HG03135 (cell line): ENCODE measurements at regions not wholly inside any gene's neighbourhood (a gene's known extent, or its start where the extent isn't known, plus 50 kb on each side); places are given as distances from the start of the nearest gene placed in this dataset.

Experiments
- ATAC-seq: cut with Tn5 transposase; IDR thresholded peaks from one replicate; pipeline ENCODE4 v1.9.1; 2021; ENCODE audit warnings: mild to moderate bottlenecking, moderate library complexity; ENCODE audit not compliant: unreplicated experiment

DNA sequence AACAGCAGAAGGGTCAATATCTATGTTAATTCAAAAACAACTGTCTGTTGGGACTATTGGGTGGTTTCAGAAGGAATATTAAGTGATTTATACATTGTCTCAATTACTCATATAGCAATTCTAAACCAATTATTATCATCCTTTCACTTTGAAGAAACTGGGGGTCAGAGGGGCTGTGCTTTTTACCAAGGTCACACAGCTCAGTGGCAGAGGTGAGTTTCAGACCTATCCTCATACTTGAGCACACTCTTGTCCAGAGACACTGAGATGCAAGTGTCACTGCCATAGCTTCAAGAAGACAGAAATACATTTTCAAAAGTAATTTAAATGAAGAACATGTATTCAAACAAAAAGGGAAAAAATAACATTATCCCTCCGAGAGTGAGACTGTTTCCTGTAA, 195.3 kb downstream of the ARL4A start:
- ATAC-seq: no peak

DNA sequence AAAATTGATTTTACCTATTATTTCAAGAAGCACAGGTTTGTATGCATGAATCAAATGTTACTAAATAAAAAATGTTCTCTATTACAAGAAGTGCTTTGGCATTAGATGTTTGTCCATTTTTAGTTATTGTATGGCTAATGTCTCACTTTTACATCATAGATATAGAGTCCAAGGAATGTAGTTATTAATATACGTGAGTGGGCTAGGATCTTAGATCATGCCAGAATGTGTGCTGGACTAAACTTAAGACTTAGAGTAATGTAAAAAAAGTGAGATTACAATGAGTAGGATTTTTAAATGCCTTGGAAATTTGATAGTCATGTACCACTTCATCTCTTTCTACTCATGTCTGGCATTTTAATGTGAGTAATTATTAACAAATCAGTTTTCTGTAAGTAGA, 196.6 kb downstream of the ARL4A start:
- no peak for ATAC-seq

DNA sequence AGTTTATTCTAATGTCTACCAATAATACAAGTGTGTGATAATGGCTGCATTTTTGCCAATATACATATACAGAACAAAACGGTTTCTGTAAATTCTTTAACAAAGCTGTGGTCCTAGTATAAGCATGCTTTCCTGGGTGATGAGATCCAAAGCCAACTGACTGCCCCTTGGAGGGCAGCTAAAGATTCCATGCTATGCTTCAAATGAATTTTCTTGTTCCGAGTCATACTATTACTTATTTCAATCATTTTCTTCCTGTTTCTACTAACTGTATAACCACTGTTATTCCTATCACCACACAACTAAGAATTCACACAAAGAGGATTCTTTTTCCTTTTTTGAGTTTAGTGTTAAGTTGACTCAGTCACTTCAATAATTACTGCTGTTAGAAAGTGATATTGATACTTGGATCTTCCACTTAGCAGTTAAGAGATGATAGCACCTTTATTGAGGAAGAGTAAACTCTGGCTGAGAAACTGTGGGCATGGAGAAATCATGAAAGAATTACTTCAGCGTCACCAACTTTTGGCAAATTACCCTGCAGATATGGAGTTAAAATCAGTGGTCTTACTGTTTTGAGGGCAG, 197.5 kb downstream of the ARL4A start:
- no peak for ATAC-seq

DNA sequence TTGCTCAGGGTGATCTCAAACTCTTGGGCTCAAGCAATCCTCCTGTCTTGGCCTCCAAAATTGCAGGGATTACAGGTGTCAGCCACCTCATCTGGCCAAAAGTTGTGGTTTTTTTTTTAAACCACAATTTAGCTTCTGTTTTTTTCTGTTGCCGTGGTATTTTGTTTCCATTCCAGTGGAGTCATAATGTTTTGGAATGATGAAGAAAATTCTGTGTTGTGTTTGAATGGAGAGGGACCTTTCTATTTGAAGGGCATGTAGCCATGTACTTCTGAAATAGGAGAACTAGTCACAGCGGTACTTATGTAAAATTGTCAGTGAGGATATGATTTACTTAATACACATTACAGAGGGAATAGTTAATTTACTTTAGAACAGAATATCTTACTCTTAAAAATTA, 201.3 kb downstream of the ARL4A start:
- ATAC-seq: no peak

DNA sequence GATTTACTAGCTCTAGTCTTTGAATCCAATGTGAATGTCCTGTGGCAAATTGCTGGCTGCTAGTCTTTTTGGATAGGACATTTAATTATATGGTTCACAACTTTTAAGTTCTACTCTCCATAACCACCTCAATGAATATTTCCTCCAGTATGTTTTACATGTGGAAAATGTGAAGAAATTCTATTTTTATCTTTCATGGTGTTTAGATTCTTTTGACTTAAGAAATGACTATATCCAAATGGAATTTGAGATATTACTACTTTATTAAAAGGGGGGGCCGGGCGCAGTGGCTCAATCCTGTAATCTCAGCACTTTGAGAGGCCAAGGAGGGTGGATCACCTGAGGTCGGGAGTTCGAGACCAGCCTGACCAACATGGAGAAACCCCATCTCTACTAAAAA, 202.0 kb downstream of the ARL4A start:
- no peak for ATAC-seq

DNA sequence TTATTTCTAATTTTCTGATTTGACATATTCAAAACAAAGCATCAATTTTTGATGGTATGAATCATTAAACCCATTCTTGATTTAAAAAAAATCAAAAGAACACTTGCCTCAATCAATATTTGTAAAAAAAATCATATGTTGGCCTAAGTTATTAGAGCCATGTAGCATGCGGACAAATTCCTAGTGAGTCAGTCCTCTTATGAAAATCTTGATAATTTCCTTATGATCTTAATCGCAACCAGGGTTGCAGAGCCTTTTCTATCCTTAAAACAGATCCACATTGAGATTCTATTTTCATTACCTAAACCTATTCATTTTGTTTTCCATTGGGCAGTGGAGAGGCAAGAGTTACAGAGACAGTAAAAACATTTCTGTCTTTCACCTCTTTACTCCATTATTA, 203.2 kb downstream of the ARL4A start:
- ATAC-seq: no peak

DNA sequence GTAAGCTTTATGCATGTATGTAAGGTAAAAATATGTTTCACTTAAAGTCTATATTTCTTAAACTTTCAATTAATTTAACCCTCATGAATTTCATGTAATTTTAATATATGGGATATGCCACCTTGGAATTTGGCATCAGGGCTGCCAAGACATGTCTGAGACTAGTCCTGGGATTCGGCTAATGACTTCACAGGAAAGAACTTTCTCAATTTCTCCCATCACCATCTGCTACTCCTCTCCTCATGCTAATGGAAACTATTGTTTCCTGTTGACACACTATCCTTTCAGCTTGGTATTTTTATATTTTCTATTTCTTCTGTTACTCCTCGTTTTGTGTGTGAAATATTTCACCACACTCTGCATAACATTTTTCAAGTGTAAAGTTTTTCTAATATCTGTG, 205.9 kb downstream of the ARL4A start:
- no peak for ATAC-seq

DNA sequence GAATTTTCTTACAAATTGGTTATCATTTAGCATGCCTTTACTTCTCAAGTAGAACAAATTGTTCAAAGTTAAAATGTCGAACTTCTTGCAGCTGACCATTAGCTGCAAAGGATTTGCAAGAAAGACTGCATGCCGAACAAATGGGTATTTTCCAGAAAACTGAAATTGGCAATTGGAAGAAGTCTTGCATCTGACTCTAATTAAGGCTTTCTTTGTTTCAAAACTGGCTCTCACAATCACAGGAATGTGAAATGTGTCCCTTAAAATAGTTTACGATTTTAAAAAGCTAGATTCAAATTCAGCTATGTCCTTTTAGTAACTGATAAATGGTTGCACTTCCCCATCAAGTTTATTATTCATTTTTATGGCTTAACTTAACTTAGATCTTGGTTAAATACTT, 207.9 kb downstream of the ARL4A start:
- ATAC-seq: no peak

DNA sequence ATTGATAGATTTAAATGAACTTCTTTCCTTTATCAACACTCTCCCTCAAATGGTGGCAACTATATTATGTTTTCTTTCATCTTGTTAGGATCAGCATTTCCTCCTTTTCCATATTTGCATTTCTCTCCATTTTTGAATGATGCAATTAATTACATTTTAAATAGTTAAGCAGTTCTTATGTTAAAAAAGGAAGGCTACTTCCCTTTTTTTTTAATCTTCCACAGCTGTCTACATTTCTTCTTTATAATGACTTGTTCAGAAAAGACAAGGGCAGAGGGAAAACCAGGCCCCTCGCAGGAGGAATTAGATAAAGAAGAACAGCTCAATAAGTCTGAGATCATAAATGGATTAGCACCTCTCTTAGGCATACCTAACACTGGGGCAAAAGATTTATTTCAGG, 208.9 kb downstream of the ARL4A start:
- no peak for ATAC-seq

DNA sequence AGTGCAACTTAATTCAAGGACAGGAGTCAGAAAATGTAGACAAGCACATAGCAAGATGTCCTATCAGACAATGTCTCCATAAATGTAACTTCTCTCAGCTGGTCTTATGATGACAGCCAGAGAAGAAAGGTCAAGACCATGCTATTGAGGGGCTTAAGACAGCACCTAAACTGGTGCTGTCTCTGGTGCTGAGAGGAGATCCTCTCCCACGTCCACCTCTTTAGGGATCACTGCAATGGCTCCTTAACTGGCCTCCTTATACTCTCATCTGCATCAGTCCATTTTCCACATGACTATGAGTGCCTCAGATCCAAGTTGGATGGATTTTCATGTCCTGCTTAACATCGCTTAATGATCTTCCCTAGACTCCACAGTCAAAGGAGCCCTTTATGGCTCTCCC, 210.6 kb downstream of the ARL4A start:
- ATAC-seq: no peak

DNA sequence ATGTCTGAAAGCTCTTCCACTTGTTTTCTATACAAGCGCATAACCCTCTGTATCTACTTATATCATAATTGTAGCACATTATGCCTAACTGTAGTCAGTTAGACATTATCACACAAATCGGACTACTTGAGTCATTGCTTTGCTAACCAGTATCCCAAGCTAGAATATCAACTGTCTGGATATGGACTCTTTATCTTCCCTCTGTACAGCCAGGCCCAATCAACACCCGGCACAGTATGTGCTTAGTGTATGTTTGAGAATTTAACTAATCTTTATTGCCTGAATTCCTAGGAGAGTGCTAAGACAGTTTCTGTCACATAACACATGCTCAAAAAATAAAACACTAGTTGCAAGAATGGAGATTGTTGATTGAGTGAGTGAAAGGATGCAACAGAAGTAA, 211.2 kb downstream of the ARL4A start:
- no peak for ATAC-seq

DNA sequence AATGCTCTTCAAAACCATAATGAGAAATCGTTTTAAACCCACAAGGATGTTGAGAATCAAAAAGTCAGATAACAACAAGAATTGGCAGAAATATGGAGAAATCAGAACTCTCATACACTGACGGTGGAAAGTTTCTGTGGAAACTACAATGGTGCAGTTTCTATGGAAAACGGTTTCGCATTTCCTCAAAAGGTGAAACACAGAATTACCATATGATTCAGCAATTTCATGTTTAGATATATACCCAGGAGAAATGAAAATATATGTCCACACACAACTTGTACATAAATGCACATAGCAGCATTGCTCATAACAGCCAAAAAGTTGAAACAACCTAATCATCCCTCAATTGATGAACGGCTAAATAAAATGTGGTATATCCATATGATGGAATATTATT, 218.2 kb downstream of the ARL4A start:
- ATAC-seq: no peak

DNA sequence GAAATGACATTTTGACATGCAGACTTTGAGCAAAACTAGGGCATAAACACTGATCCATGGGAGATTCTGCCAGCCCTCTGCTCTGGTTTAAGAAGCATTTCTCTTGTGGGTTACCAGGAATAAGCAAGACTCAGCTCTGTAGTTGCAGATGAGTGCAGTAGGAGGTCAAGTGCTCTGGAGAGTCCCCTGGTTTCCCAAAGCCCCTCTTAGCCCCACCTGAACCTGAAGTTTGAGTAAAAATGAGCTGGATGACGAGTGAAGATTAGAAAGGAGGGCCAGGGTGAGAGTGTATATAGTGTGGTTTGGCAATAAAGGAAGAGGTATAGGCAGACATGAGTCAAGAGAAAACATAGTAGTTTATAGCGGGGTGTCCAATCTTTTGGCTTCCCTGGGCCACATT, 220.3 kb downstream of the ARL4A start:
- no peak for ATAC-seq

DNA sequence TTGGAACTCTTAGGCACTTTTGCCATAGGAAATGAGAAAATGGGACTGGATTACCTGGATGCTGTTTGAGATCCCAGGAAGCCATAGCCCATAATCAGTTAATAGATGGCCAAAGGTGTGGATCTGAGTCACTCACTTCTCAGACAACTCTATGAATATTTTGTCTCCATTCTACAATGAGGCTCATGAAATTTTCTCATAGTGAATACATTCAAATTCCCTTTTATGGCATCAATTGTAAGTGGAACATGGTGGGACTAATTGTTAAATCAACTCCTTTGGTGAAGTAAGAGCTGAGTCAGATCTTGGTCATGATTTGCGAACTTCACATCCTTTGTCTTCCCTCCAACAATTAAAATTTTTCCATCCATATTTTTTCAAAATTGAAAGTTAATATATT, 222.1 kb downstream of the ARL4A start:
- no peak for ATAC-seq

DNA sequence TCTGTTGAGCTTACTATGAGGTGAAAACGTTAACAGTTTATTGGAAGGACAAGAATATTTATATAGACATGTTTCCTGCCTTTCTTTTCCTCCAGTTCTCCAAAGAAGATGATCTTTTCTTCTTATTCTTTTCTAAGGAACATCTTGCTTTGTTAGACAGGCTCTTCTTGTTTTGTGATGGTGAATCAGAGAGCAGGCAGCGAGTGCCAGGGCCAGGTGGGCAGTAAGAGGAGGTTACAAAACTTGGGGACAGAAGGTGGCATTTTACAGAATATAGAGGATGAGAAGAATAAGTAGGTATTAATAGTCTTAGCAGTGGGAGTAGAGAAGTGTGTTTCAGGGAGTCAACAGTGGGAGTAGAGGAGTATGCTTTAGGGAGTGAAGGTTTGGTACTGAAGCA, 223.6 kb downstream of the ARL4A start:
- ATAC-seq: no peak

DNA sequence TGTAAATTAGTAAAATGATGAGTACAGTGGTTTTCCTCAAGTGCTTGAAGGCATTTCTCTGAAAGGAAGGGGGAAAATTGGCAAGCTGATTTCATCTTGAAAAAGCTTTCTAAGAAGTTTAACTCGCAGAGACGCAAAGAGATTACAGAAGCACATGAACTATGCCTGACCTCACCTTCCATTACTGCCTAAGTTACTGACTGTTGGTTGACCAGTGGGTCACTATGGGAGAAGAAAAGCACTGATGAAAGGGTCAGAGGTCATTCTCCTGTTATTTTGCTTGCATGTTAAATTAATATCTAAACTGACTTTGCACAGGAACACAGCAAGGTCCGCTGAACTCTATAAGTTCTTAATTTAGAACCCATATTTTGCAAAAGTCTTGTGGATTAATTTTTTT, 225.6 kb downstream of the ARL4A start:
- no peak for ATAC-seq

DNA sequence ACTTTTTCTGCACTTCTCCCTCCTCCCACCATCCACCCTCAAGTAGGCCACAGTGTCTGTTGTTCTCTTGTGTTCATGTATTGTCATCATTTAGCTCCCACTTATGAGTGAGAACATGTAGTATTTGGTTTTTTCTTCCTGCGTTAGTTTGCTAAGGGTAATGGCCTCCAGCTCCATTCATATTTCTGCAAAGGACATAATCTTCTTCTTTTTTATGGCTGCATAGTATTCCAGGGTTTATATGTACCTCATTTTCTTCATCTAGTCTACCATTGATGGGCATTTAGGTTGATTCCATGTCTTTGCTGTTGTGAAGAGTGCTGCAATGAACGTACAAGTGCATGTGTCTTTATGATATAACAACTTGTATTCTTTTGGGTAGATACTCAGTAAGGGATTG, 230.4 kb downstream of the ARL4A start:
- ATAC-seq: no peak

DNA sequence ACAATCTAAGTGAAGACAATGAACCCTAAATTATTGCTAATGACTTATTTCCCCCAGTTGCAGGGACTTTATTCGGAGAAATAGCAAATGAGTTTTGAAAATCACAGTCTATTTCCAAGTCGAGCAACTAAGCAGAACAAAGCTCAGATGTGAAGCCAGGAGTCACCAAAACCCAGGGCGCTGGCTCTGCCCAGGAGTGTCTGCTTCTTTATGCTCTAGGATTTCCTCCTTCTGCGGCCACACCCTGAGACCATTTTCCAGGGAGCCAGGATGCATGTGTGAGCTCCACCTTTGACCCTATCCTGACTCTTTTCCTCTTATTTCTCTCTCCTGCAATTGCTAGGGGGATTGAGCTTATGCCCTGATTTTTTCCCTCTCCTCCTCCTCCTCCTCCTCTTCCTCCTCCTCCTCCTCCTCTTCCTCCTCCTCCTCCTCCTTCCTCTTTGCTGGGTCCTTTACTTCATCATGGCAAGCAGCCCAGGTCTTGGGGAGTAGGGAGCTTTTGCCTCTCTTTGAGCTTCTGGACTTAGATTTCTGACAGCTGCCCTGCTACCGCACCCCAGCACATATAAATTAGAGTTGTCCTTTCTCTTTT, 234.4 kb downstream of the ARL4A start:
- ATAC-seq: no peak

DNA sequence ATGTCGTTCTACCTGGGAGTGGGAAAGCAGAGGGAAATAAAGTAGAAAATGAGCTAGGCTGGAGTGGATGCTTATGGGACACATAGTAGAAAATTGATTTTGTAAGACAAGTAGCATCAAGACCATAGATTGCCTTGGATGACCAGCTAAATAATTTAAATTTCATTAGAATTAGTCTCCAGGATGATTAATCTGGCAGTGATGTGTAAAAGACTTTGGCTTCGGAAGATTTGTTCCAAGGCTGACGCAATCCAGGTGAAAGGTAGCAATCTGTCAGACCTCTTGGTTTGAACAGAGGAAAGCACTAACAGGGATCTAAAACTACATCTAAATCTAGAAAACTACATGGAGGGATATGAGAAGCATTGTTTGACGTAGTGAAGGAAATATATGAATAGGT, 236.5 kb downstream of the ARL4A start:
- no peak for ATAC-seq

DNA sequence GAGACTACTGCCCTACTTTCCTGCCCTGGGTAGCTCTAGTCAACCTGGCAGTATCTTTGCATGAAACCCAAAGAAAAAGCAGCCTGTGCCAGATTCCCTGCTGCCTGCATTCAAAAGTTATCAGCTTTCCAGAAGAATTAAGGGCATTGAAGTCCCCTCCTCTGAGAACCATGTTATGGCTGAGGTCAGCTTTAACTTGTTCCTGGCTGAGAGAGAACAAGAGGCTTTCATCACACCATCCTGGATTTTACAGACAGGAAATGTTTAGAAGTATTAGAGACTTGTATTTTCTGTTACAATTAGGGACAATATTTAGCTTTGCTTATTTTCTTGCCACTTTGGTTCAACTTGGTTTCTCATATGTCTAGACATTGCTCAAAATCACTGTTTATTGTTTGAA, 238.8 kb downstream of the ARL4A start:
- no peak for ATAC-seq

DNA sequence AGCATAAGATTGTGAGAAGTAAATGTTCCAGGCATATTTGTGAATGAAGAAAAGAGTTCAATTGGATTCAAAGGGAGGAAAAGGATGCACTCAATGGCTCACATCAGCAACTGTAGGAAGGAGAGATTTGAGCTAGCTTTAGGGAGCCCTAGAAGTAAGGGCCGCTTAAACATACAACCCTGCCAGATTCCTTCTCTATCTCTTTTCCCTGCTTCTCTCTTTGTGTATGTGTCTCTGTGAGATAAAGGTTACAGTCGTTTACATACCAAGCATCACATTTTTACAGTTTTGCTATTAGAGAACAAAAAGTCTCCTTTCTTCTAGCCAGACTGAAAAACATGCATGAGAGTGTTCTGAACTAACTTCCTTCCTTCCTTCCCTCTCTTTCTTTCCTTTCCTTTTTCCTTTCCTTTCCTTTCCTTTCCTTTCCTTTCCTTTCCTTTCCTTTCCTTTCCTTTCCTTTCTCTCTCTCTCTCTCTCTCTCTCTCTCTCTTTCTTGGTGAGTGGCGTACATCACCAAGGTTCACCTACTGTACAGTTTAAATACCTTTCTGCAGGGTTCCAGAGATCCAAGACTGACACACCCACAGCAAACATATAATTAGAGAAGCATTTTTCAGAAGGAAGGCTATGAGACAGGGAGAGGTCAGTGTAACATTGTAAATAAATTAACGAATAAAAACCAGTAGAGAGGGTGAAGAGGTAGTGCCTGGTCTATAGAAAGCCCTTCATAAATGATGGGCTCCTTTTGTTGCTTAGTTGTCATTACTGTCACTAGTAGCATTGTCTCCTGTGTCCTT, 240.4 kb downstream of the ARL4A start:
- no peak for ATAC-seq

DNA sequence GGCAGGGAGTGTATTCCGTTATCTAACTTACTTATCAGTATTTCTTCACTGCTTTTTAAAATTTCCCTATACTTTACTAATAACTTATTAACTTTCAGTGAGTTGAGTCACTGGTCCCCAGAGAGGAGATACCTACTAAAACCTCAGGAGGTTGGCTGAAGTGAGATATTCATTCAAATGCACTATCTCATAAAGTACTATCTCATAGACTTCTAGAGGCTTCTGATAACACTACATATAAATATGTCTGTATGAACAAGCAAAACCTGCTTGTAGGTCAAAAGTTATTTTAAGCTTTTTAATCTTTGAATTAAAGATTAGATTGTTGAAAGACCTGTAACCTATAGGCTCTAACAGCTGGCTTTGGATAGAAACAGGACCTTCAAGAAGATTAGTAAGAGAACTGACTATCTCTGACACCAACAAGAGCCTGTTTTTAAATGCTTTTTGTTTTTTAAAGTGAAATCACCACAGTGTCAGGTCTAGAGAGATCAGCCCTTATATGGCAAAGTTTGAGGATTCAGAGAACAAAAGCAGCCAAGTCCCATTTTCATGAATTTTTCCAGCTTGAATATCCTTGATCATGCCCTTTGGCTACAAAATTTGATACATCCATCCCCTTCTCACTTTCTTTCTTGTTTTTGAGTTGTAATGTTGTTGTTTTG, 242.2 kb downstream of the ARL4A start:
- no peak for ATAC-seq
